GM21390 (cell line): ENCODE measurements at regions not wholly inside any gene's neighbourhood (a gene's known extent, or its start where the extent isn't known, plus 50 kb on each side); places are given as distances from the start of the nearest gene placed in this dataset.

Experiments
- ATAC-seq: cut with Tn5 transposase; IDR thresholded peaks from one replicate; pipeline ENCODE4 v1.9.1; 2021; ENCODE audit not compliant: unreplicated experiment

- ATAC-seq: no peak
Observed at GRCh38 chr2:217220228-217221013, 360.6 kb upstream of the TNP1 start.

GRCh38 chr2:217219164-217219520, 359.3 kb upstream of the TNP1 start:
- no peak for ATAC-seq

GRCh38 chr2:217218269-217219163, 358.7 kb upstream of the TNP1 start:
- ATAC-seq: peak; percentile 63

GRCh38 chr2:217216982-217217381, 357.1 kb upstream of the TNP1 start:
- ATAC-seq: no peak

GRCh38 chr2:217216316-217216715, 356.5 kb upstream of the TNP1 start:
- no peak for ATAC-seq

GRCh38 chr2:217215877-217216276, 356.0 kb upstream of the TNP1 start:
- ATAC-seq: no peak

- ATAC-seq: no peak
Observed at GRCh38 chr2:217208867-217209266, 349.0 kb upstream of the TNP1 start.

GRCh38 chr2:217207699-217208010, 347.8 kb upstream of the TNP1 start:
- no peak for ATAC-seq

- ATAC-seq: no peak
Observed at GRCh38 chr2:217206907-217207698, 347.2 kb upstream of the TNP1 start.

GRCh38 chr2:217206016-217206725, 346.3 kb upstream of the TNP1 start:
- no peak for ATAC-seq

GRCh38 chr2:217204358-217204757, 344.5 kb upstream of the TNP1 start:
- no peak for ATAC-seq

- no peak for ATAC-seq
Observed at GRCh38 chr2:217203086-217203485, 343.2 kb upstream of the TNP1 start.

- ATAC-seq: no peak
Observed at GRCh38 chr2:217199255-217199630, 339.4 kb upstream of the TNP1 start.

- ATAC-seq: no peak
Observed at GRCh38 chr2:217195658-217196446, 336.0 kb upstream of the TNP1 start.

- ATAC-seq: no peak
Observed at GRCh38 chr2:217195016-217195415, 335.2 kb upstream of the TNP1 start.

GRCh38 chr2:217193431-217194340, 333.8 kb upstream of the TNP1 start:
- no peak for ATAC-seq

GRCh38 chr2:217192366-217192765, 332.5 kb upstream of the TNP1 start:
- no peak for ATAC-seq

GRCh38 chr2:217189747-217190146, 329.9 kb upstream of the TNP1 start:
- ATAC-seq: no peak

GRCh38 chr2:217189131-217189530, 329.3 kb upstream of the TNP1 start:
- ATAC-seq: no peak
